Activated T-cell treated with anti-CD3 and anti-CD28 coated beads, Interleukin-2, amount 50 U/mL, for 1 hour (primary cell): ENCODE measurements at regions not wholly inside any gene's neighbourhood (a gene's known extent, or its start where the extent isn't known, plus 50 kb on each side); places are given as distances from the start of the nearest gene placed in this dataset.

Experiments
- DNase-seq: peaks from one replicate; pipeline ENCODE4 v3.0.0-alpha.2; 2020

DNA sequence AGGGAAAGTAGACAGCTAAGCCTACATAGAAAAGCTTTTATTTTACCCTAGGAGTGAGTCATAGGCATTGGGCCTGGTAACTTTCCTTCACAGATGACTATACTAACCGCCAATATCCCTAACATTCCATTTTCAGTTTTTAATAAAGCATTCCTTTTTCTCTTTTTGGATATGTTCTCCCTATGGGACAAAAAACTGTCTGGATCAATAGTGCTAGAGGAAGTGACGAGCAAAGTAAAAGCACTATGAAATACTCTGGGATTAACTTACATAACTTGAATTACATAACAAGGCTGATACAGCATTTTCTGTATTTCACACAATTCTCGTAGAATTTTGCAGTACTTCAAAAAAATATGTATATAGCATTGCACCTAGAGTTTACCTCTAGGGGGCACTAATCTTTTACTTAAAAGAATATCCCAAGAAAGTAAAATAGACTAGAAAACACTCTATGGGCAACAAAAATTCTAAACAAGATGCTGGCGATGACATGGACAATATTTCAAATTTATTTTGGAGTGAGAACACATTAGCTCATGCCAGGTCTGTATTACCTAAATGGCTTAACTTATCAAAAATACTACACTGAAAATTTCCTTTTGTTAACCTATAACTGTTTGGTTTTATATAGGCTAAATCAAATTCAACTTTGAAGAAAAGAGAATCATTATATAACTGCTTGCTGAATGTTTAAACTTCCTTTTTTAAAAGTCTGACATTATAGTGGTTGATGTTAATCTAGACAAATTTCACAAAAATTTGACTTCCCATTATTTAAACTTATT lies 66.3 kb upstream of the DST start:
- DNase-seq, result no peak

DNA sequence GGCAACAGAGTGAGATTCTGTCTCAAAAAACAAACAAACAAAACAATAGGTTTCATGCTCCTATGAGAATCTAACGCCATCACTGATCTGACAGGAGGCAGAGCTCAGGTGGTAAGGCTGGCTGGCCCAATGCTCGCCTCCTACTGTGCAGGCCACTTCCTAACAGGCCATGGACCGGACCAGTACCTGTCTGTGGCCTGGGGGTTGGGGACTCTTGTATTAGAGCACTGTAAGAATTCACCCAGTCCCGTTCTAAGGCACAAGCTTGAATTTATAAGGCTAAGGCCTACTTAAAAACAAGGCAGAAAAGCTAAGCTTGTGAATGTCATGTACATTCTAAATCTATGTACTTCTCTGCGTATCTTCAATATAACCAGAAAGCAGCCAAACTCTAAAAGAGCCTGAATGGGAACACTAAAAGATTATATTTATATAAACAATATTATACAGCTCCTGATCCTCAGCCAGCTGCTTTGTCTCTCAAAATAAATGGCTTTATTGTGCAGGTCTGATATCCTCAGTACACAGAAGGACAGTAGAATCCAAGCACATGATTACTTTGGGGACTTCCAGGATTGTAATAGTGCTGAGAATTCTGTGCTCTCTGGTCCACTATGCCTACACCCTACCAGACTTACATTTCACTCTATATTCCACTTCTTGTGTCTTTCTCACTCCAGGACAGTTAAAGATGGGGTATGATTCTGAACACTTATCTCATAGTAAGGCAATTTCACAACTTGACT lies 64.5 kb upstream of the DST start:
- DNase-seq, result no peak

DNA sequence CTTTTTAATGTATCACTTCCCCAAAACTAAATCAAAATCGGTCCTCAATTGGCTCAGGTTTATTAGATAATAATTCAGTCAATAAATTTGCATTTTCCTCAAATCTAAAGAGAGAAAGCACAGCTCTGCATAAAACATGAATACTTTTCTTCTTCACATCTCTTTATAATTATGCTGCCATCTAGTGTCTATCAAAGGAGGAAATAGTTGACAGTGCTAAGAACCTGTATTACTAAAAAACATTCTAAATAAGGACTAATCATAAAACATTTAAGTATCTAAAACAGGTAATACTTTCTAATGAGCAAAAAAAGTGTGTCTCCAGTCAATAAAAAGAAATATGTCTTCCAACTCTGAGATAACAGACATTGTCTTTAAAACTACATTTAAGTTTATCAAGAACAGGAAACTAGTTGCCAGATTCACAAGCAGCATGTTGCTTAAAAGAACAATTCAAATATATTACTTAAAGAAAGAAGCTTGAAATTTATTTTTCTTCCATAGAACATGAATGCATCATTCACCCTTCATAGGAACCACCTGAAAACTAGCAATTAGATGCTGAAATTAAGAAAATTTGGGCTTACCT lies 56.5 kb upstream of the DST start:
- no peak for DNase-seq

DNA sequence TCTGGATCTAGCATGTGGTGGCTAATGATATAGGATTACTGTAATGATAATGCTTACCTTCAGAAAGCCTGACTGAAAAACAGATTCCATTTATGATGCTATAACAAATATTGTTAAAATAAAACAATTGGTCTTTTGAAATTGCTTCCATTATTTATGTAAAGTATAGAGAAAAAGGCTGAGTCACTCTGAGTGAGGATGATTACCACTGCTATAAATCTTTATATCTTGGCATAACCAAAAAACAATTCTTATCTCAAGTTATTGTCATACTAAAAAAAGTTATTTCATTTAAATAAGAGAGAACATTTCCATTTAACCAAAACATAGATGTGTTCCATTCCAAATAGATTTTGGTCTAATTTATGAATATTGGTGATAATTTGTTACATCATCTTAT lies 53.0 kb upstream of the DST start:
- no peak for DNase-seq

DNA sequence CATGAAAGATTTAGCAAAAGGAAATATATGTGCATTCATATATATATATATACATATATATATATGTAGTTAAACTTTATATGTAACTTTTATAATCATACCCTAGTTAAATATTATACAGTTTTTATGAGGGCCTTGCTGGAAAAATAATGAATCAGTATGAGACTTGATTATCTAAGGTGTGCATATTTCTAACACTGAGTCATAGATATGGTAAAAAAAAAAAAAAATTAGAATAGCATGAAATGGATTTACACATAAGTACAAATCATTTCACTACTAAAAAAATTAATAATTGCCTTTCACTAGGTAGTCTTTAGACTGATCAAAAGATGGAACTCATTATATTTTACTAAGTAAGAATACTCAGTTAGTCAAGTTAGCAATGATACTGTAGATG lies 51.3 kb upstream of the DST start:
- no peak for DNase-seq

DNA sequence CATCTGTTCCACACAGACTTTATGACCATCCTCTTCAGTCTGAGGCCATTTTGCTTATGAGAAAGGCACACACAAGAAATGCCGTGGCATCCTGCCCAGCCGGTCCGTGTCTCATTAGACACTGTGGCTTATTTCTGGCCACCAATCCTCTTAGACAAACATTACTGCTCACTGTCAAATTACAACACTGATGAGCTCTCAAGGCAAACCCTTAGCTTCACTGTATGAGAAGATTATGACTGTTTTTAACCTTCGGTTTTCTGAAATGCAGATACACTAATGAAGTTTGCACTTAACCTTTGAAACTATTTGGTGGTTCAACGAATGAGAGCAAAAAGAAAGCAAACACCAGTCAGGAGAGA lies 50.5 kb upstream of the DST start:
- no peak for DNase-seq

DNA sequence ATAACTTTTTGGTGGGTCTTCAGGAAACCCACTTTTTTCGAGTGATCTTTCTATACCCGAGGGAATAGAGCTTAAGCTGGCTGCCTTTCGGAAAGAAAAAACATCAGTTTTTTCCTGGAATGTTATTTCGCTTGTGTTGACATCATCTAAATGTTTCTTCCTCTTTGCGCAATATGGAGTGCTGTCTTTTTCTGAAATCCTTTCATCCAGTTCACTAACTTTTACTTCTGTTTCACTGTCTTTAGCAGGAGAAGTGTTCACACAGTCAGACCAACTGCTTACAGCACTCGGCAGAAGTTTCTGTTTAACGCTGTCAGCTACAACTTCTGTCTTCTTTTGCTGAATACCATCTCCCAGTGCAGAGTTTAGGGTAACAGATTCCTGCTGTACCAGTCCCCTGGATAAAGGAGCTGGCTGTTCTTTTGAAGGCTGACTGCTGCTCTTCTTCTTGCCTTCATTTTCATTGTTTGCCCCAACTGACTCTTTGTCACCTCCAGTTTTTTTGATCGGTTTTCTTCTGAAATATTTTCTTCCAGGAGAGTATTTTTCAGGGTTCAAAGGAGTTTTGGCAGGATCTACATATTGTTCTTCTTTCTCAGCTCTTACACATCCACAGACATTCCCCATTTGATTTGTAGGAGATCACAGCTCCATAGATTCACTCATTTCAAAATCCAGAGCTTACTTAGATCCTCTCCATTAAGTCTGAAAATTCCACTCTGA lies 50.0 kb upstream of the DST start:
- DNase-seq, result no peak
